ENCODE measurements at regions not wholly inside any gene's neighbourhood (a gene's known extent, or its start where the extent isn't known, plus 50 kb on each side); places are given as distances from the start of the nearest gene placed in this dataset.

- no peak for DNase-seq
- ChIA-PET CTCF (no interaction called here), POLR2A (interaction anchor here (0.5 kb wide), 1 partner anchor 348 kb away, joined by 3 read pairs; no protein-coding TSS in a partner anchor)
- no TSS peak for BruUV-seq (replicated peaks)
- H3K36me3 Mint-ChIP-seq (ENCODE audit: insufficient read depth, unreplicated experiment) = no peaks in the 10 kb centered on the region
- Histone ChIP-seq H3K9me3 (no peaks in the 10 kb centered on the region), H3K4me1 (no peaks in the 10 kb centered on the region), H3K36me3 (ENCODE audit: control insufficient read depth, insufficient read depth, low read length) (no peaks in the 10 kb centered on the region), H3K27me3 (replicated peaks; ENCODE audit: control insufficient read depth, insufficient read depth, low read length) (no peaks in the 10 kb centered on the region), H3K4me3 (ENCODE audit: low read depth, low read length) (no peak overlapping the region)
- H3K9me3 Mint-ChIP-seq (ENCODE audit: unreplicated experiment) = no peaks in the 10 kb centered on the region
- H3K4me3 Mint-ChIP-seq (ENCODE audit: unreplicated experiment) = no peak overlapping the region
- H3K27ac Mint-ChIP-seq (ENCODE audit: unreplicated experiment) = no peak overlapping the region
- no peaks in the 10 kb centered on the region for H3K4me1 Mint-ChIP-seq (ENCODE audit: low read depth, unreplicated experiment)
- no peak for TF ChIP-seq CTCF (IDR thresholded peaks at IDR 0.05; ENCODE audit: insufficient read depth in 1 of 2, low read depth in 1 of 2, low read length in 1 of 2, severe bottlenecking in 1 of 2, unreplicated experiment in 1 of 2)
- no peaks in the 10 kb centered on the region for H3K27me3 Mint-ChIP-seq (ENCODE audit: insufficient read depth, unreplicated experiment)
- intact Hi-C loops (cut with micrococcal nuclease; ENCODE audit: unreplicated experiment) = no loop called here
These were observed 141.6 kb upstream of the TENM3 start for GRCh38 chr4:182101618-182102017.

- BruUV-seq (replicated peaks) = no TSS peak
These were observed 140.6 kb upstream of the TENM3 start for GRCh38 chr4:182102576-182102975.

GRCh38 chr4:182103614-182104319, 139.4 kb upstream of the TENM3 start:
- ChIA-PET POLR2A (no interaction called here), CTCF (interaction anchor here (0.7 kb wide), 1 partner anchor 13 kb away, joined by 3 read pairs; no protein-coding TSS in a partner anchor)
- TF ChIP-seq CTCF (IDR thresholded peaks at IDR 0.05; ENCODE audit: insufficient read depth in 1 of 2, low read depth in 1 of 2, low read length in 1 of 2, severe bottlenecking in 1 of 2, unreplicated experiment in 1 of 2) = no peak
- Histone ChIP-seq H3K4me3 (ENCODE audit: low read depth, low read length) (no peak overlapping the region), H3K27me3 (replicated peaks; ENCODE audit: control insufficient read depth, insufficient read depth, low read length) (no peaks in the 10 kb centered on the region), H3K36me3 (ENCODE audit: control insufficient read depth, insufficient read depth, low read length) (no peaks in the 10 kb centered on the region), H3K9me3 (no peaks in the 10 kb centered on the region), H3K4me1 (no peaks in the 10 kb centered on the region)
- Mint-ChIP-seq H3K36me3 (ENCODE audit: insufficient read depth, unreplicated experiment) (no peaks in the 10 kb centered on the region), H3K9me3 (ENCODE audit: unreplicated experiment) (no peaks in the 10 kb centered on the region), H3K27ac (ENCODE audit: unreplicated experiment) (no peak overlapping the region), H3K4me1 (ENCODE audit: low read depth, unreplicated experiment) (no peaks in the 10 kb centered on the region), H3K27me3 (ENCODE audit: insufficient read depth, unreplicated experiment) (peaks cover 2% of the 10 kb centered on the region), H3K4me3 (ENCODE audit: unreplicated experiment) (no peak overlapping the region)
- DNase-seq = no peak
- no TSS peak for BruUV-seq (replicated peaks)
- intact Hi-C loops (cut with micrococcal nuclease; ENCODE audit: unreplicated experiment) = no loop called here

More at GRCh38 chr4:182102576-182102975, 140.6 kb upstream of the TENM3 start:
- Mint-ChIP-seq H3K27me3 (ENCODE audit: insufficient read depth, unreplicated experiment) (no peaks in the 10 kb centered on the region), H3K9me3 (ENCODE audit: unreplicated experiment) (no peaks in the 10 kb centered on the region), H3K4me1 (ENCODE audit: low read depth, unreplicated experiment) (no peaks in the 10 kb centered on the region), H3K27ac (ENCODE audit: unreplicated experiment) (no peak overlapping the region), H3K36me3 (ENCODE audit: insufficient read depth, unreplicated experiment) (no peaks in the 10 kb centered on the region), H3K4me3 (ENCODE audit: unreplicated experiment) (no peak overlapping the region)
- DNase-seq = no peak
- ChIA-PET CTCF (interaction anchor here (0.7 kb wide), 1 partner anchor 12 kb away, joined by 3 read pairs; no protein-coding TSS in a partner anchor), POLR2A (no interaction called here)
- H3K27me3 ChIP-seq (replicated peaks; ENCODE audit: control insufficient read depth, insufficient read depth, low read length) = no peaks in the 10 kb centered on the region
- no peaks in the 10 kb centered on the region for H3K9me3 ChIP-seq
- no peaks in the 10 kb centered on the region for H3K36me3 ChIP-seq (ENCODE audit: control insufficient read depth, insufficient read depth, low read length)
- intact Hi-C loops (cut with micrococcal nuclease; ENCODE audit: unreplicated experiment) = no loop called here
- no peak for TF ChIP-seq CTCF (IDR thresholded peaks at IDR 0.05; ENCODE audit: insufficient read depth in 1 of 2, low read depth in 1 of 2, low read length in 1 of 2, severe bottlenecking in 1 of 2, unreplicated experiment in 1 of 2)
- H3K4me3 ChIP-seq (ENCODE audit: low read depth, low read length) = no peak overlapping the region
- no peaks in the 10 kb centered on the region for H3K4me1 ChIP-seq

All from Caco-2 (cell line).